Heart left ventricle (tissue), 13 donors: ENCODE measurements at regions not wholly inside any gene's neighbourhood (a gene's known extent, or its start where the extent isn't known, plus 50 kb on each side); places are given as distances from the start of the nearest gene placed in this dataset.

Source experiments
- POLR2A ChIP-seq, 2 donors: fragments of 450-650 bp; IDR thresholded peaks; one replicate each; pipeline ENCODE4 v1.6.1; 2017; ENCODE audit warnings: antibody characterized with exemption in 2 of 2, mild to moderate bottlenecking in 2 of 2, moderate library complexity in 2 of 2
- TF ChIP-seq, protein P1 (sequence below), 12 donors: fragments of 200-600 bp; sonication (generic) in 4 of 12; IDR thresholded peaks; one replicate each; pipeline versions ENCODE4 v1.5.0 to v1.8.0; 2018 to 2022; ENCODE audit warnings: antibody characterized with exemption in 12 of 12, mild to moderate bottlenecking in 5 of 12
- donor health status: ischemic (EF 13 %, LVEDD 7.1; RV severe dilation, severe dysfunction).
- donor health status: DM: no; HTN: yes; CAD: no.
- donor health status: DM: no; HTN: no; CAD: no.
- donor health status: ischemic (EF 25% LVEDD 6.9; RV normal size, moderate dysfunction).
- donor health status: ischemic (EF 25% LVEDD 5.7; RV mildly dilated, moderate dysfunction).
- donor health status: ischemic (EF 35%, LVEDD 5.7; RV mildly dilated, moderate dysfunction).
- donor health status: nonischemic (EF 11% LVEDD 7.7; RV severe dilation, severe dysfunction).
- donor health status: DM: yes; HTN: yes; CAD: no.
- donor health status: PGD.
- donor health status: ischemic (EF 29% LVEDD 5.4; RV normal size, mild dysfunction).
- donor health status: nonischemic (EF 23%, LVEDD 6.1; RV moderate dilation, normal function).

DNA sequence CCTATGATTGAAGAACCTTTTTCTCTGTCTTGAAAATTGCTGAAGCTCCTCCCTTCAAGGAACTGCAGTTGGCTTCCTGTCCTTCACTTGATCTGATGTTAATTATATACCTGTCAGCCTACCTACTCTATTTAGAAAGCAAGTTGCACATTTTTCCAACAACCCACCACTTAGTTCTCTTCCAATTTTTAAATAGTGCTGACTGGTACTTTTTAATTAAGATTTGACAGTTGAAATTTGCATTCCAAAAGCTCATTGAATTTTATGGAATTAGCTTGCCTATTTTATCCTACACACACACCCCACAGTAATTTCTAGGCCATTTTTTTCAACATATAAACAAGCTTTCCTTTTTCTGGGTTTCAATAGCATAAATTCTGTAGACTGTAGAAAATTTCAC, 820.3 kb upstream of the FAT3 start:
- TF ChIP-seq, protein P1, sequence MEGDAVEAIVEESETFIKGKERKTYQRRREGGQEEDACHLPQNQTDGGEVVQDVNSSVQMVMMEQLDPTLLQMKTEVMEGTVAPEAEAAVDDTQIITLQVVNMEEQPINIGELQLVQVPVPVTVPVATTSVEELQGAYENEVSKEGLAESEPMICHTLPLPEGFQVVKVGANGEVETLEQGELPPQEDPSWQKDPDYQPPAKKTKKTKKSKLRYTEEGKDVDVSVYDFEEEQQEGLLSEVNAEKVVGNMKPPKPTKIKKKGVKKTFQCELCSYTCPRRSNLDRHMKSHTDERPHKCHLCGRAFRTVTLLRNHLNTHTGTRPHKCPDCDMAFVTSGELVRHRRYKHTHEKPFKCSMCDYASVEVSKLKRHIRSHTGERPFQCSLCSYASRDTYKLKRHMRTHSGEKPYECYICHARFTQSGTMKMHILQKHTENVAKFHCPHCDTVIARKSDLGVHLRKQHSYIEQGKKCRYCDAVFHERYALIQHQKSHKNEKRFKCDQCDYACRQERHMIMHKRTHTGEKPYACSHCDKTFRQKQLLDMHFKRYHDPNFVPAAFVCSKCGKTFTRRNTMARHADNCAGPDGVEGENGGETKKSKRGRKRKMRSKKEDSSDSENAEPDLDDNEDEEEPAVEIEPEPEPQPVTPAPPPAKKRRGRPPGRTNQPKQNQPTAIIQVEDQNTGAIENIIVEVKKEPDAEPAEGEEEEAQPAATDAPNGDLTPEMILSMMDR (IDR thresholded peaks at IDR 0.05): no peak
- TF ChIP-seq POLR2A (IDR thresholded peaks at IDR 0.05): no peak
